GM18519 (cell line): ENCODE measurements at regions not wholly inside any gene's neighbourhood (a gene's known extent, or its start where the extent isn't known, plus 50 kb on each side); places are given as distances from the start of the nearest gene placed in this dataset.

Source experiments
- ATAC-seq: cut with Tn5 transposase; IDR thresholded peaks from one replicate; pipeline ENCODE4 v1.9.1; 2021; ENCODE audit warnings: mild to moderate bottlenecking, moderate library complexity; ENCODE audit not compliant: unreplicated experiment, low FRiP score

GRCh38 chr6:14614631-14615030 is 497.1 kb downstream of the CD83 start:
- ATAC-seq: no peak

GRCh38 chr6:14616656-14617055 is 499.1 kb downstream of the CD83 start:
- ATAC-seq: no peak

GRCh38 chr6:14618759-14619418 is 501.3 kb downstream of the CD83 start:
- no peak for ATAC-seq

- no peak for ATAC-seq
Observed at GRCh38 chr6:14619419-14619781, 501.8 kb downstream of the CD83 start.

- ATAC-seq: no peak
Observed at GRCh38 chr6:14620522-14620921, 502.9 kb downstream of the CD83 start.

- no peak for ATAC-seq
Observed at GRCh38 chr6:14621518-14621917, 503.9 kb downstream of the CD83 start.

GRCh38 chr6:14622085-14622484 is 504.5 kb downstream of the CD83 start:
- no peak for ATAC-seq

GRCh38 chr6:14622909-14623505 is 505.4 kb downstream of the CD83 start:
- no peak for ATAC-seq

GRCh38 chr6:14625173-14625895 is 507.8 kb downstream of the CD83 start:
- no peak for ATAC-seq

- no peak for ATAC-seq
Observed at GRCh38 chr6:14626556-14626955, 509.0 kb downstream of the CD83 start.

GRCh38 chr6:14630016-14630415 is 512.4 kb downstream of the CD83 start:
- ATAC-seq: no peak

- no peak for ATAC-seq
Observed at GRCh38 chr6:14633479-14633878, 515.9 kb downstream of the CD83 start.

GRCh38 chr6:14634072-14634471 is 516.5 kb downstream of the CD83 start:
- ATAC-seq: no peak

- ATAC-seq: no peak
Observed at GRCh38 chr6:14635195-14635594, 517.6 kb downstream of the CD83 start.

GRCh38 chr6:14635934-14636591 is 518.5 kb downstream of the CD83 start:
- no peak for ATAC-seq

GRCh38 chr6:14638435-14638905 is 520.9 kb downstream of the CD83 start:
- ATAC-seq: no peak

GRCh38 chr6:14638906-14639761 is 521.6 kb downstream of the CD83 start:
- no peak for ATAC-seq

GRCh38 chr6:14639983-14640599 is 522.5 kb downstream of the CD83 start:
- ATAC-seq: no peak

- ATAC-seq: no peak
Observed at GRCh38 chr6:14640631-14641030, 523.1 kb downstream of the CD83 start.
